BE2C (cell line): ENCODE measurements at regions not wholly inside any gene's neighbourhood (a gene's known extent, or its start where the extent isn't known, plus 50 kb on each side); places are given as distances from the start of the nearest gene placed in this dataset.

Source experiments
- DNase-seq: peaks from one replicate; pipeline ENCODE4 v3.0.0-alpha.2; 2020
- H3K27me3 ChIP-seq: fragments of 250-450 bp; sonication (Bioruptor Pico); 2 replicates; pipeline ENCODE4 v1.5.1; 2020; ENCODE audit warnings: mild to moderate bottlenecking
- H3K36me3 ChIP-seq: fragments of 250-450 bp; sonication (Bioruptor Pico); 2 replicates; pipeline ENCODE4 v1.5.1; 2020; ENCODE audit warnings: mild to moderate bottlenecking
- H3K4me1 ChIP-seq: fragments of 250-450 bp; sonication (Bioruptor Pico); 2 replicates; pipeline ENCODE4 v1.5.1; 2020
- H3K4me3 ChIP-seq: 2 replicates; pipeline ENCODE4 v1.5.1; 2011; ENCODE audit warnings: low read depth, low read length
- H3K9me3 ChIP-seq: fragments of 250-450 bp; sonication (Bioruptor Pico); 2 replicates; pipeline ENCODE4 v1.5.1; 2020
- TF ChIP-seq, protein P1 (sequence below): IDR thresholded peaks from 2 replicates; pipeline ENCODE4 v1.5.1; 2012; ENCODE audit warnings: mild to moderate bottlenecking, low read depth, low read length

DNA sequence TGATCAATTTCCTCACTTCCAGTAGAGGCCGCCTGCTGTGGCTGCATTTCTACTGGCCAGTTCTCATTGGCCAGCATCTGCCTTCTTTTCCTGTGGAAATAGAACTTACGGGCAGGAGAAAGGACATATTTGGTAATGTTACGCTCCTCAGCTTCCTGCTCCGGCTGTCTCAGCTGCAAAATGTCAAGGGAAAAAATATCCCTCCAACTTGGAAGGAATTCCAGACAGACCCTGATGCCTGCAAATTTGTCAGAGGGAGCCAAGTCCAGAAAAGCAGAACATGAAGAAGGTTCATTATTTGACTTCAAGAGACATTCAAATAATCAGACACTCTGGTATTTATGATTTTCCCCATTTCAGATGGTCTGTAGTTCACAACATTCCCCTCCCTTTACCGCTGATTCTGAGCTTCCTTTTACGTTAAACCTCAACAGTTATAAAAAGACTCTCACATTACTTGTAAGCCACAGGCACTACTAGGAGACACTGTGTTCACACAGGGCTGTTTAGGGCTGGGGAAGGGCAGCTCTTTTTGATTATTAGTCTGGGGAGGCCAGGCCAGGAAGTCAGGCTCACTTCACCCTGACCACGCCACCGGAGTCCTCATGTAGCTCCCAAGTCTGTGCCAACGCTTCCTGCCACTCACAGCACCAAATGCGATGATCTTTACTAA lies 179.6 kb upstream of the CCN2 start:
- TF ChIP-seq, protein P1, sequence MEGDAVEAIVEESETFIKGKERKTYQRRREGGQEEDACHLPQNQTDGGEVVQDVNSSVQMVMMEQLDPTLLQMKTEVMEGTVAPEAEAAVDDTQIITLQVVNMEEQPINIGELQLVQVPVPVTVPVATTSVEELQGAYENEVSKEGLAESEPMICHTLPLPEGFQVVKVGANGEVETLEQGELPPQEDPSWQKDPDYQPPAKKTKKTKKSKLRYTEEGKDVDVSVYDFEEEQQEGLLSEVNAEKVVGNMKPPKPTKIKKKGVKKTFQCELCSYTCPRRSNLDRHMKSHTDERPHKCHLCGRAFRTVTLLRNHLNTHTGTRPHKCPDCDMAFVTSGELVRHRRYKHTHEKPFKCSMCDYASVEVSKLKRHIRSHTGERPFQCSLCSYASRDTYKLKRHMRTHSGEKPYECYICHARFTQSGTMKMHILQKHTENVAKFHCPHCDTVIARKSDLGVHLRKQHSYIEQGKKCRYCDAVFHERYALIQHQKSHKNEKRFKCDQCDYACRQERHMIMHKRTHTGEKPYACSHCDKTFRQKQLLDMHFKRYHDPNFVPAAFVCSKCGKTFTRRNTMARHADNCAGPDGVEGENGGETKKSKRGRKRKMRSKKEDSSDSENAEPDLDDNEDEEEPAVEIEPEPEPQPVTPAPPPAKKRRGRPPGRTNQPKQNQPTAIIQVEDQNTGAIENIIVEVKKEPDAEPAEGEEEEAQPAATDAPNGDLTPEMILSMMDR = no peak
- H3K9me3 ChIP-seq = no peaks in the 10 kb centered on the region
- no peaks in the 10 kb centered on the region for H3K27me3 ChIP-seq
- no peaks in the 10 kb centered on the region for H3K4me1 ChIP-seq
- H3K36me3 ChIP-seq = no peaks in the 10 kb centered on the region
- H3K4me3 ChIP-seq = no peak overlapping the region
- DNase-seq = no peak

DNA sequence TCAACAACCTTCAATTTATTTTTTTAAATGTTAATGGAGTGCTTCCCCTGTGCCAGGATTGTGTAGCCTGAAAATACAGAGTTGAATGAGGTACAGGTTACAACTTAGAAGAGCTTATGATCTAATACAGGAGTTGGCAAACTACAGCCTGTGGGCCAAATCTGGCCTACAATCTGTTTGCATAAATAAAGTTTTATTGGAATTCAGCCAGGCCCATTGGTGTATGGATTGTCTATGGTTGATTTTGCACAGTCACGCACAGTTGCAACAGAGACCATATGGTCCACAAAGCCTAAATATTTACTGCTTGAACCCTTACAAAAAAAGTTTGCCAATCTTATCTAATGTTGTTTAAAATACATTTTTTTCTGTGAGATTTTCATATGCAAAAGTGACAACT lies 177.3 kb upstream of the CCN2 start:
- TF ChIP-seq, protein P1 = no peak
- Histone ChIP-seq H3K4me3 (no peak overlapping the region), H3K9me3 (no peaks in the 10 kb centered on the region), H3K4me1 (no peaks in the 10 kb centered on the region), H3K27me3 (no peaks in the 10 kb centered on the region), H3K36me3 (no peaks in the 10 kb centered on the region)
- no peak for DNase-seq

DNA sequence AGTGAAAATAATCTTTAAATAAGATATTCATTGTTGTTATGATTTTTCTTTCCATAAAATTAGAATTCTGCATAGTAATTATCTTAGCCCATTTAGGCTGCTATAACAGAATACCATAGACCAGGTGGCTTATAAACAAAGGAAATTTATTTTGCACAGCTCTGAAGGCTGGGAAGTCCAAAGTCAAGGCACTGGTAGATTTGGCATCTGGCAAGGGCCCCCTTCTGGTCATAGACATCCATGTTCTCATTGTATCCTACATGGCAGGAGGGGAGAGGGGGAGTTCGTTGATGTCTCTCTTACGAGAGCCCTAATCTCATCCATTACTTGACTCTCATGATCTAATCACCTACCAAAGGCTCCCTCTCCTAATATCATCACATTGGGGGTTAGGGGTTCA lies 175.0 kb upstream of the CCN2 start:
- no peak overlapping the region for H3K4me3 ChIP-seq
- TF ChIP-seq, protein P1 = 0 out of 2 replicates have a peak, but pooled peaks have one; percentile 6
- no peaks in the 10 kb centered on the region for H3K4me1 ChIP-seq
- DNase-seq = no peak
- H3K36me3 ChIP-seq = no peaks in the 10 kb centered on the region
- H3K27me3 ChIP-seq = no peaks in the 10 kb centered on the region; the same call in 1 of the 2 replicates
- H3K9me3 ChIP-seq = no peaks in the 10 kb centered on the region

DNA sequence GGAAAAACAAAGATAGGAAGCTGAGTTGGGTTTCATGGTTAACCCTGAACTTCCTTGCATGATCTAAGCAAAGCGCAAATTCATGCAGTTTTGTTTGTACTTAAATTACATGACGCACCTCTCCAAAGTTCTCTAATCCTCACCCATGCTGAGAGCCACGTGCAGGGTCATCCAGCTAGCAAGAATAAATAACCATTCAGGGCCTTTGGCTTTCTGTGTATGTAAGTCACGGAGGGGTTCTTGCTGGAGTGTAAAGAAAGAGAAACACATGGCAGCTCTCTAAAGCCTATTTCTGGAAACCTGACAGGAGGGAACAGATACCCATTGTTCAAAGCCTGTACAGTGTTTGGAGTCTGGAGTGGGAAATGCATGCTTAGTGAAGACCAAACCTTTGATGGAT lies 171.7 kb upstream of the CCN2 start:
- DNase-seq = no peak
- TF ChIP-seq, protein P1 = no peak
- H3K4me1 ChIP-seq = no peaks in the 10 kb centered on the region
- no peaks in the 10 kb centered on the region for H3K36me3 ChIP-seq
- no peaks in the 10 kb centered on the region for H3K9me3 ChIP-seq
- H3K4me3 ChIP-seq = no peak overlapping the region
- no peaks in the 10 kb centered on the region; the same call in 1 of the 2 replicates for H3K27me3 ChIP-seq

DNA sequence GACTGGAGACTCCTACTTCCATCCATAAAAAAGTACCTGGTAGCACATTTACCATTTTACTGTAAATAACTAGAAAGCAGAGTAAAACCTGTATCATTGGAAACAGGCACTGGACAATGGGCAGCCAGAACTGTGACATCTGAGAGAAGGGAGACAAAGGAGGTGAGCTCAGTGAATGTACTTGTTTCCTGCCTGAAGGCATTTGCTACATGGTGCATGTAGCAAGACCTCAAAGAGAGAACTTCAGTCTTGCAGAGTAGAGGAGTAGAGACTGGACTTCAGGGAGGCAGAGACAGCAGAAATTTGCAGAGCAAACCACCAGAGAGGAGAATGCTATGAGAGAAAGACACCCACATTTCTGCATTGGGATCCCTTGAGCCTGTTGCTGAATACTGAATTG lies 171.0 kb upstream of the CCN2 start:
- no peak for DNase-seq
- Histone ChIP-seq H3K4me1 (no peaks in the 10 kb centered on the region), H3K4me3 (no peak overlapping the region), H3K36me3 (no peaks in the 10 kb centered on the region), H3K9me3 (no peaks in the 10 kb centered on the region), H3K27me3 (no peaks in the 10 kb centered on the region; the same call in 1 of the 2 replicates)
- TF ChIP-seq, protein P1 = no peak

DNA sequence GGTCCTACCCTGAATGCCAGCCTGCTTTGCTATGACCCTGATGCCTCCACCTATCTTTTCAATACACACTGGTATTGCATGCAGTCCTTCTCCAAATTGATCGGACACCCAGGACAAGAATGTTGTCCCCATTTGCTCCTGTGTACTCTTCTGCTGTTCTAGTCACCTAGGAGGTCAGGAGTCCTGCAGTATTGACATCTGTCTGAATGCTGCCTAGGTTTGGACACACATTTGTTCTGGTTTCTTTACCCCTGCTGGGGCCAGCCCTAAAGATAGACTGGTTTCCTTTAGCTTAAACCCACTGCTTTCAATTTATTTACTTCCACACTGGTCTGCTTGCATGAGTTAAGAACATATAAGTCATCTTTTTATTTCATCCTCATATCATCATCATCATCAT lies 167.0 kb upstream of the CCN2 start:
- no peak overlapping the region for H3K4me3 ChIP-seq
- H3K36me3 ChIP-seq = no peaks in the 10 kb centered on the region
- no peaks in the 10 kb centered on the region for H3K9me3 ChIP-seq
- H3K27me3 ChIP-seq = no peaks in the 10 kb centered on the region; the same call in 1 of the 2 replicates
- DNase-seq = no peak
- TF ChIP-seq, protein P1 = no peak
- H3K4me1 ChIP-seq = no peaks in the 10 kb centered on the region
